GM19438 (cell line): ENCODE measurements at regions not wholly inside any gene's neighbourhood (a gene's known extent, or its start where the extent isn't known, plus 50 kb on each side); places are given as distances from the start of the nearest gene placed in this dataset.
"Not testable (repeated sequence)": the region's sequence is repeated elsewhere in the genome, so short reads cannot be mapped to it uniquely, and the experiment has no call there.

ENCODE experiments used
- ATAC-seq: cut with Tn5 transposase; IDR thresholded peaks from one replicate; pipeline ENCODE4 v1.9.1; 2021; ENCODE audit warnings: low read depth; ENCODE audit not compliant: unreplicated experiment

DNA sequence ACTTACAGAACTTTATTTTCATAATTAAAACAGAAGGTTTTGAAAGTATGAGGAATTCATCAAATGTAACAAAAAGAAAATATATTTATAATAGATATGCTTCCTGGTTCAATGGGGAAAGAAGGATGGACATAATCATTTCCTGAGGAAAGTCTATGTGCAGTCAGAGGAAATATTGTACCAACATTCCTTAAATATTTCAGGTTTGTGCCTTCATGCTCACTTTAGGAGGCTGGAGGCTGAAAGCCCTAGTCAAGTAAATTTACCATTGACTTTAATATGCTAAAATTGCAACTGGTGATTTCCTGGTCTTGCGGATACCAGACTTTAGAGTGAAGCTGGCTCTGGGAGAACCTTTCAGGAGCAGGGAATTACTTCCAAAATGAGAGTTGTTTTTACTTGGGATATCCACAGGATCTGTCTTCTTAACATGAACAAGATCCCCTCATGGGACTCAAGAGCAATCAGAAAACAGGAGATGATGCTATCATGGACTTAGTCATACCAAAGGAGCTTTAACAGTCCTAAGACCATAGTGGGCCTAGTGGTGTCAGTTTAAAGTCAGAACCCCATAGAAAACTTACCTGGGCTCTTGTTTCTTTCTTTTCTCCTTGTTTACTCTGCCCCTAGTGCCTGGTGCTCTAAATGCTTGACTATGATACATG, 762.8 kb upstream of the GRAMD2B start:
- ATAC-seq = no peak

DNA sequence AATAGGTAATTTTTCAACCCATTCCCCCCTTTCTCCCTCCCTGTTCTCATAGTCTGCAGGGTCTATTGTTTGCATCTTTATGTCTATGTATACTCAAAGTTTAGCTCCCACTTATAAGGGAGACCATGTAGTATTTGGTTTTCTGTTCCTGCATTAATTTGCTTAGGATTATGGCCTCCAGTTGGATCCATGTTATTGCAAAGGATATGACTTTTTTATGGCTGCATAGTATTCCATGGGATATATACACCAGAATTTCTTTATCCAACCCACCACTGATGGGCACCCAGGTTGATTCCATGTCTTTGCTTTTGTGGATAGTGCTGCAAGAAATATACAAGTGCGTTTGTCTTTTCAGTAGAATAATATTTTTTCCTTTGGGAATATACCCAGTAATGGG, 761.6 kb upstream of the GRAMD2B start:
- no peak for ATAC-seq

DNA sequence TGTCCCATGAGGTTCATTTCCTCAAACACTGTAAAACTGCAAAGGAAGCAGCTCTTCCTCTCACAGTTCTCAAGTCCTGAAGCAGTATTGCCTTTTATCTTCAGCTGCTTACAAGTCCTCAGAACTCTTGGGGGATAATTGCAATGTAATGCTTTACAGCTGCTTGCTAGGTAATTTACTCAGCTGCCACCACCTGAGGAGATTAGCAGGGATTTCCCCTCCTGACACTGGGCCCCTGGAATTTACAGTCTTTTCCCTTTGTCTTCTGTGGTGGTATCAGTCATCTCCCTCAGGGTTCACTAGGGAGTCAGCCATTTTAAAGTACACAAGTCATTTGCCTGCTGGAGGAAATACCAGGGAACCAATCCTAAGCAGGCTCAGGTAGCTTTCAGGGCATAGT, 754.3 kb upstream of the GRAMD2B start:
- ATAC-seq = no peak

DNA sequence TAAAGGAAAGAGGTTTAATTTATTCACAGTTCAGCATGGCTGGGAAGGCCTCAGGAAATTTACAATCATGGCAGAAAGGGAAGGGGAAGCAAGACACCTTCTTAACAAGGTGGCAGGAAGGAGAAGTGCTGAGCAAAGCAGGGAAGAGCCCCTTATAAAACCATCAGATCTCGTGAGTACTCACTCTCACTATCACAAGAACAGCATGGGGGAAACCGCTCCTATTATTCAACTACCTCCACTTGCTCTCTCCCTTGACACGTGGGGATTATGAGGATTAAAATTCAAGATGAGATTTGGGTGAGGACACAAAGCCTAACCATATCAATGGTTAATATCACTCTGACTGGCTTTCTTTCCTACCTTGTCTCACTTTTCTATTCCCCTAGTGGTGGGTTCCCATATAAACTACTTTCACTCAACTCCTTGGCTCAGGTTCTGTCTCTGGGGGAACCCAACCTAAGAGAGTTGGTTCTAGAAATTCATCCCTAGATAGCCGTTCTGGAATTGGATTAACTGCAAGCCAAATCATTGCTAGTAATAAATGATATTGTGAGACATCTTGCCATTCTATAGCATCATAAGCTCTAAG, 749.8 kb upstream of the GRAMD2B start:
- ATAC-seq = no peak

DNA sequence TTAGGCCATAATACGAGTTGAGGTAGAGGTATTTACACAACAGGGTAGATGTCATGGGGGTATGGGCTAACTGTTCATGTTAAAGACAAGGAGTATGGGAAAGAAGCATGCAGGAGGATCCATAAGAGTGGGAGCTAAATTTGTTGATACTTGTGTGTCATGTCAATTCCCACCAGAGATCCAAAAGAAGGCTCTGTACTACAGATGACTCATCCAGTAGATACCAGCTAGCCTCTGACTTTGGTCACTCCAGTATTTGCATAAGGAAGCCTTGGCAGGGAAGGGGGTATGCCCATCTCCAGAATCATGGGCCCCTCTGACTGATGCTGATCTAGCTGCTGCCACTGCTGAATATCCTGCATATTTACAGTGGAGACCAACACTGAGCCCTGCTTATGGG, 743.7 kb upstream of the GRAMD2B start:
- no peak for ATAC-seq

DNA sequence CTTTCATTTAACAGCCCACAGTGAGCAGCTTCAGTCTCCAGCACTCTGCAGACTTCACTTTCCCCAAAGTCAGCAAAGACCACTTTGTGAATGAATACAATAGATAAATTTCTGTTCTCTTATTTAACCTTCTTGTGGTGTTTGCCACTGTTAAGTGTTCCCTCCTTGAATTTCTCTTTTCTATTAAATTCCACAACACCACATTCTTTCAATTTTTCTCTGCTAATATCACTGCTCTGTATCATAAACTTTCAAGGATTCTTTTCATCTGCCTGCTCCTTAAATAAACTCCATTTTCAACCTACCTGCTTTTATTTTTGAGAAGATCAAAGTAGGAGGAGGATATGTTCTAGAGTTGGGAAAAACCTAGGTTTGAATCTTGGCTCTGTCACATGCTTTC, 739.5 kb upstream of the GRAMD2B start:
- no peak for ATAC-seq

DNA sequence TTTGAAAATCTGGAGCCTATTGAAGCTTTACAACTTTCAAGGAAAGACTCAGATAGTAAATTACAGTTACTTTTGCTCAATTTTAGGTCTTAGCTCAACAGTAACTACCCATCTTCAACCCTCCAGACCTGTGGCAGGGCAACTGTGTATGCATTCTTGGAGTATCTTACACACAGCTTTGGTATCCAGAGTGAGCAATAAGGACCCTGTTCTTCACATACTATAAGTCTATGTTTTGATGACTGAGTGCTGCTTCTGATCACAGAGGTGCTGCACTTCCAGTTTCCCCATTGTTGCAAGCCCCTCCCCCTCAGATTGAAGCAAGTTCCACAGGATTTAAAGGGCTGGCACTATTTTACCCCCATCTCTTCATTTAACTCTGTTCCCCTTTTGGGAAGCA, 737.4 kb upstream of the GRAMD2B start:
- ATAC-seq = no peak

DNA sequence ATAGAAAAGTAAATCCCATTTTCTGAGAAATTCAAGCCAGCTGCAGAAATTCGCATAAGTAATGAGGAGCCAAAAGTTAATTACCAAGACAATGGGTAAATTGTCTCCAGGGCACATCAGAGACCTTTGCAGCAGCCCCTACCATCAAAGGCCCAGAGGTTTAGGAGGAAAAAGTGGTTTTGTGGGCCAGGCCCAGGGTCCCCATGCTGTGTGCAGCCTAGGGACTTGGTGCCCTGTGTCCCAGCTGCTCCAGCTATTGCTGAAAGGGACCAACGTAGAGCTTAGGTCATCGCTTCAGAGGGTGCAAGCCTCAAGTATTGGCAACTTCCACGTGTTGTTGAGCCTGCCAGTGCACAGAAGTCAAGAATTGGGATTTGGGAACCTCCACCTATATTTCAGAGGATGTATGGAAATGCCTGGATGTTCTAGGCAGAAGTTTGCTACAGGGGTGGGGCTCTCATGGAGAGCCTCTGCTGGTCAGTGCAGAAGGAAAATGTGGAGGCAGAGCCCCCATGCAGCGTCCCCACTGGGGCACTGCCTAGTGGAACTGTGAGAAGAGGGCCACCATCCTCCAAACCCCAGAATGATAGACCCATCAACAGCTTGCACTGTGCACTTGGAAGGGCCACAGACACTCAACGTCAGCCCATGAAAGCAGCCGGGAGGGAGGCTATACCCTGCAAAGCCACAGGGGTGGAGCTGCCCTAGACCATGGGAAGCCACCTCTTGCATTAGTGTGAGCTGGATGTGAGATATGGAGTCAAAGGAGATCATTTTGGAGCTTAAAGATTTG, 731.3 kb upstream of the GRAMD2B start:
- ATAC-seq = not testable (repeated sequence)

DNA sequence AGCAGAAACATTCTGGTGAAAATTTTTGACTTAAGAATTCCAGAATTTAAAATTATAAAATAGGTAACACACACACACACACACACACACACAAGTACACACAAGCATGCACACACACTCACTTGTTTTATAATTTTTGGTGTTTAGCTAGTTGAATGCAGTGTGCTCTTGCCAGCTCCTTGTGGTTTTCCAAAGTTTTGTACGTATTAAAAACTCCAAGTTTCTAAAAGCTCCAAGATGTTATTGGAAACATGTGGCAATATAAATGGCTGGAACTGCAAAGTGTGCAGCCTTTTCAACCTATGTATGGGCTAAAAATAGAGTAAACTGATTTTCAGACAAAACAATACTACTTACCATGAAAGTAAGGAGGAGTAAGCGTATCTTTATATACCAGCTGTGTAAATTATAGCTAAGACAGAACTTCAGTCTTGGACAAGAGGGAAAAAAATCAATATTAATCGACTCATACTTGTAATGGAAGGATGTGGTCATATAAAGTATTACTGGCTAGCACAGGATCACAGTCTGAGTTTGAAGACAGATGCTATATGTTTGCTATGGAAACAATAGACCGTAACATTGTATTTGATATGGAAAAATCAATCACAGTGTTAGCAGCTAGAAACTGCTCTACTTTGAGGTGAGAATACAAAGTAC, 727.1 kb upstream of the GRAMD2B start:
- ATAC-seq = no peak

DNA sequence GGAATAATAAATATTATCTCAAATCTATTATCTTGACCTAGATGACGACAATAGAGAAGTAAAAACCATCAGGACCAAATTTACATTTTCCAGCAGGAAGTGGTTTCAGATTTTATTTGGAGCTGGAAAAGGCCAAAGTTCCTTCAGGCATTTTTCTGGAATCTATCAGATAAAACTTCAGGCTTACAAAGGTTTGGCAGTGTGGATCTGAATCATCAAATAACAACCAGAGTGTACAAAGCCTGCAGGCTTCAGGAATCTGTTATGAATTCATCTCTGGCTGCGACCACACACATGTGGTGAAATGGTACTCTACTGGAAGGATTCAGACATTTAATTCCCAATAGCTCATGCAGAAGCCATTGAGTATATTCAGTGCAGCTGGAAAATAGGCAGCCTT, 726.4 kb upstream of the GRAMD2B start:
- ATAC-seq = no peak

DNA sequence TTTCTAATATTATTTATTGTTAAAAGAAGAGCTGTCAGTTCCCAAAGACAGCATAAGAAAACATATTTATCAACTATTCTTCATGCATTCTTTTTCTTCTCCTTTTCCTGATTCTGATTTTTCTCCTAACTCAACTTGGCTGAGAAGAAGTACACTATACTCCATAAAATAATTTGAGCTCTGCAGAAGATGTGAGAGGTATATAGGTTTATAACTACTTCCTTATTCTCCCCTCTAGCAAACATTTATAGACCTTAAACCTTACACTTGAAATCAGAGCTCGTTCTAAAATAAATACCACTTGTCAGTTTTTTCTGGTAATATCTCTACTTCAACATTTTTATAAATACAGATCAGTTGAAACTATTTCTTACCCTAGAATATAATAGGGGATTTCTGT, 724.8 kb upstream of the GRAMD2B start:
- no peak for ATAC-seq

DNA sequence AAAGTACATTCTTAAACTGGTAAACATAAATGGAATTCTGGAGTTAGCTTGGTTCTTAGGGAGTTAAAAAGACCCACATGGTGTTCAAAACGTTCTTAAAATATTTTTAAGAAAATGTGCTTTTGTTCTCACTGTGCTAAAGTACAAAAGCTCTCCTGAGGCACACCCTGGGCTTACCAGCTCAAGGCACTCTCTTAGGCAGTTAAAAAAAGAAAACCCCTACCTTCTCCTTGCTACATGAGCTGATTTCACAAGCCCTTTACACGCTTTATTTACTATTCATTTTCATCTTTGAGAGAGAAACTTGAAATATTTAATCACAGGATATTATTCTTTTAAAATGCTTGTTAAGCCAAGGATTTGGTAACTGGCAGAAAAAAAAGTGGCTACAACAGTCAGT, 723.3 kb upstream of the GRAMD2B start:
- ATAC-seq = no peak

DNA sequence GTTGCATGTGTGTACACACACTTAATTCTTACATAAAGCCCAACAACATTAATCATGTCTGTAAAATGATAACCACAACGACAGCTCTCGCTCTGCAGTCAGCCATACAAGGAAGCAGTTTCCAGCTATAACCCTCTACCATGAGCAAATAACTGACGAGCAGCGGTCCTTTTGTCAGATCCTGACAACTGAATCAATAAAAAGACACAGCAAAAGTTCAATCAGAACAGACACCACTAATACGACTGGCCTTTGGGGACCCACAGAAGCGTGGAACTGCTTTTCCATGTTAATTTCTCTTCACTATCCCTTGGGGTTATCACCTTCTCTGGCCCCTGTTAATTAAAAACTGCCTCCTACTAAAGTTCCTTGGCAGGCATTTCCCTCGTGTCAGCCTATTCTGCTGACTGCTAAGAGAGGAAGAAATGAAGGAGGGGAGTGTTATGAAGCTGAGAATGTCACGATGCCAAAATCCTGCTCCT, 722.8 kb upstream of the GRAMD2B start:
- ATAC-seq = no peak

DNA sequence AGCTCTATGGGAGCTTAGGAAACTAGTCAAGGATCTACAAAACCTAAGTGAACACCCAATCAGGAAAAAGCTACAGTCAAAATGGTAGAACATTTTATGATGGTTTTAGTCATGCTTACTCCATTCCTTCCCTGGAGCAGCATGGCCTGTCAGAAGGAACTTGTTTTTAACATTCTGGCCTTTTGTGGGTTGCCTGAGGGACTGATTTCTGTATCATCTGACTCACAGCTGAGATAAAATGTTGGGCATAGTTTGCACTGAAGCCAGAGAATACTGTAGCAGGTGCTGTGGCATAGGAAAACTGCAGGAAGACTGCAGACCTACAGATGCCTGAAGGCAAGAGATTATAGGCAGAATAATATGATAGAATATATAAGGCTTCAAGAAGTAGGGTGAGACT, 719.6 kb upstream of the GRAMD2B start:
- no peak for ATAC-seq

DNA sequence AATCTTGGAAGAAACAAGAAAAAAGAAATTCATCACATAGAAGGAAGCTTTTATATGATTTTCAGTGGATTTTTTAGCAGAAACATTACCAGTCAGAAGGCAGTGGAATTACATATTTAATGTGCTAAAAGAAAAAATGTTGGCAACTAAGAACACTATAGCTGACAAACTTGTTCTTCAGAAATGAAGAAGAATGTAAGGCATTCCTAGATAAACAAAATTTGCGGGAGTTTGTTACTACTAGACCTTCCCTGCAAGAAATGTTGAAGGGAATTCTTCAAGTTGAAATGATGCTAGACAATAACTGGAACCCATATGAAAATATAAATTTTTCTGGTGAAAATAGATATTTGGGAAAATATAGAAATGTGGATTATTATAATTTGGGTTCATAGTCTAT, 718.3 kb upstream of the GRAMD2B start:
- ATAC-seq = no peak

DNA sequence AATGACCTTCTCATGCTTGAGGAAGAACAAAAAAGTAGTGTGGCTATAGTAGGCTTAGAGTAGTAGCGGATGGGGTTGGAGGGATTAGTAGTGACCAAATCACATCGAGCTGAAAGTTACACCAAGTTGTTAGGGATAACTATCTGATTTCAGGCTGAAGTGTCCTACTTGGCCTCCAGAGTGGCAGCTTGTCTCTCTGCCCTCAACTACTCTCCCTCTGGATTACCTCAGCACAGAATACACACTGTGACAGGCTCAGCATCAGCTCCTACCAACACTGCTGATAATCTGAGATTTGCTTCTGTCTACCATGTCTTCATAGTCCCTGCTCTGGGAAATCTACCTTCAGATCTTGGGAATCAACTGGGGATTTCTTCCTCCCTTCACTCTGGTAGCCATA, 714.6 kb upstream of the GRAMD2B start:
- ATAC-seq = no peak

DNA sequence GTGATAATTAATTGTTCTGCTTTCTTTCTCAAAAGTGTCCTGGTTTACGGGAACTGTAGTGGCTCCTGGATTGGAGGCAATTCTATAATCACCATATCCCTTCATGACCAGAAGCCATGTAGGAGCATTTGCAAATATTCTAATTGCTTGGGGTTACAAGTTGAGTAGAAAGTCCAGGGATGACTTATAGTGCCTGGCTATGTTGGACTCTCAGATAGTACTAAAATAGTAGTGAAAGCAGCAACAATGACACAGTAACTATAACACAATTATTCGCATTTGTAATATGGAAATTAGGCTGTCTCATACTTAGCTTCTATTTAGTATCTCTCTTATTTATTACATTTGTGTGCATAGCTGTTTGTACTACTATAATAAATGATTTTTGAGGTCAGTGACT, 712.5 kb upstream of the GRAMD2B start:
- no peak for ATAC-seq

DNA sequence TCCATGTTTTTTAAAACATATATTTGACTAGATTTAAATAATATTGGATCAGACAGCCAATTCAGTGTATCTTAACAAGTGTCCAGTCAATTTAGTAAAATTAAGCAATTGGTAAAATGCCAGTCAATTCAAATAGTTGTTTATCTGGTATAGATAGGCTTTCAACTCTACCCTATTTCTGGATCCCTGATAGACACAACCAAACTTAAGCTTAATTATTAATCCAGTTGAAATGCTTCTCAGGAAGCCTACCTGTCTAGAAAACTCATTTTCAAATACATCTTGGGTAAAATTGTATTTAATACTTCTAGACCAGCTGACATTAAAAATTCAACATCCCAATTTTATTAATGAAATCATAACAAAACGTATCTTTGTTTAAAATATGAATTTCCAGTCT, 710.8 kb upstream of the GRAMD2B start:
- no peak for ATAC-seq

DNA sequence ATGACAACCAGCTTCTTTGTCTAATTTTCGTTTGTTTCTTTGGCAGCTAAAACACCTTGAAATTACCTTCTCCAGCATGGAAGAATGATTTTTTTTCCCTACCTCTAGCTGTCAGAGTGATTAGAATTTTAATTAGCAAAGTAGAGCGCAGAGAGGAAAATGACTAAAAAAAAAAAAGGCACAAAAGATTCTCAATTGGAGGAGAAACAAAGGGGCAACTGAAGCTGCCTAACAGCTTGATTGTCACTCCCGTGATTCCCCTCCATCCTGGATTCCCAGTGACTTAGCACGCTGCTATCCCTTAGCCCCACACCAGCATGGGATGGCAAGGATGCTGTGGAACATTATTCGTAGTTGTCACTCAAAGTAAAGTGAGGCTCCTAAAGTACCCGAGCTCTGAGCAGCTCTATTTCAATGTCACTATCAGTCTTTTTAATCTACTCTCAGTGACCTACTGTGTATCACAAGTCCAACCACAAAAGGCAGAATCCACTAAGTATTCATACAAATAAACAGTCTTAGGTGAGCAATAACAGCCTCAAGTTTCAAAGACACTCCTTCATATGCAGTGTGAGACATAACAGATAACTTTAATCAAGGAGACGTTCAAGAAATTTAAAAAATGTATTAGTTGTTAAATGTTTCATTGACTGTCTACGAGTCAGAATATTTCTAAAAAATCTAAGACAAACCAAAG, 710.0 kb upstream of the GRAMD2B start:
- ATAC-seq = no peak

DNA sequence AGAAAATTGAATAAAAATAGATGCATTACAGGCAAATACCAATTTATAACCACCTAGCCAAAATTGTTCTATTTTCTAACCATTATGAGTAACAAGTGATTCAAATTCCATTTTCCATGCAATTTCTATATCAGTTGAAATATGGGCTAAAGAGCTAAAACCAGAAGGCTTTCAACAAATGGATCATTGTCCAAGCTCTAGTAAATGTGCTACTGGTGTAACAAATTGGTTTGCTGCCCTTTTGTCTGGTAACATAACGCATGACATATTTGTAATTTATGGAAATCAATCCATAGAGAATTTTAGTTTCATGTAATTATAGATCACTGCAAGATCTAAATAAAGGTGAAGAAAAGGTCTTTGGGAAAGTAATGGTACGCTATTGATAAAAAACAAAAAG, 708.0 kb upstream of the GRAMD2B start:
- ATAC-seq = no peak

DNA sequence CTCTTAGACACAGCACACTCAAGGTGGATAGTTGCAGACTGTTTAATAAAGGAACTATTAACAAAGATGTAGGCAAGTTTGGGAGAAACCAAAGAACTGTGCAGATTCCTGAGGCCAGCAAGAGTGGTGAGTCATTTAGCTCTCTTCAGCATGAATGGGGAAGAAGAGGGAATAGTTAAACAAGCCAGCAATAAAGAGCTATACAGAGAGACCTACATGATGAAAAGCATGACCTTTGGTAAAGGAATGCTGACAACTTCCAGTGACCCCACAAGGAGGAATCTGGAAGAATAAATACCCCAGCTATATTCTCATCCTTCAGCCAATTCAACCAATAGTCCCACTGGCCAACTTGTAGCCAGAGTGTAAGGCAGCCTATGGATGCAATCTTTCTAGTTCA, 706.0 kb upstream of the GRAMD2B start:
- ATAC-seq = no peak
